HuH-7 (cell line): ENCODE measurements at regions not wholly inside any gene's neighbourhood (a gene's known extent, or its start where the extent isn't known, plus 50 kb on each side); places are given as distances from the start of the nearest gene placed in this dataset.

Experiments used
- DNase-seq: peaks from one replicate; pipeline ENCODE4 v3.0.0; 2011; ENCODE audit warnings: low spot score

- no peak for DNase-seq
Observed at GRCh38 chr3:109903100-109903499, 565.8 kb upstream of the DPPA4 start.

GRCh38 chr3:109910772-109911171, 573.4 kb upstream of the DPPA4 start:
- no peak for DNase-seq

DNA sequence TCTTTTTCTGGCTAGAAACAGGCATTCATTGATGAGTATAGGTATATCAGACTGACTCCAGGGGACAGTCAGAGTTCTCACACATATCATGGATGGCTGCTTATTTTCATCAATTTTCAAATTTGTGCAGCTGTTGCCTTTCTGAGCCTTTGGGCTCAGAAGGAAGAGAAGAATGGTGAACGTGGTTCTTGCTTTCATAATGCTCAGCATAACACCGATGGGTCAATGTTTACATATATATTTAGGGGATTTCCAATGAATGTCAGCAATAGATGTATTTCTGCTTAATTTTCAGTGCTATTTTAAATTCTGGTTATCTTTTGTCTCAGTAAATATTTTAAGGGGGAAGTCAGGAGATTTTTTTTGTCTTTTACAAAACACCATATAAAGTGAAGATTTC, 581.4 kb upstream of the DPPA4 start:
- DNase-seq: no peak

- DNase-seq: no peak
Observed at GRCh38 chr3:109920749-109921148, 583.4 kb upstream of the DPPA4 start.

GRCh38 chr3:109921509-109921908, 584.2 kb upstream of the DPPA4 start:
- DNase-seq: no peak

DNA sequence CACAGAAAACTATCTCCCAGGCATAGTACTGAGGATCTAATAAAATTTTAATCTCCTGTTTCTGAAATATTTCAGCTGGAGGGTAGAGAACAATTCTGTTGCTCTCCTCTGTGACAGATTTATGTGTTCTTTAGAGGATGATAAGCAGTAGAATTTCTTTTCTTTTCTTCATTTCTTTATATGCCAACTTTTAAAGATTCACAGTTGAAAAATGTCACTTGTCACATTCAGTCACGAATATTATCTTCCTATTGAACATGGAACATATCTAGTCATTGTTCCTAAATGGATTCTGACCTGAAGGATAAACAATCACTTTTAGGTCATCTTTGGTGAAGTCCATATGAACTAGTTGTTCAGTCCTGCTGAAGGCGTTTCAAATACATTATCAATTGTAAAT, 585.5 kb upstream of the DPPA4 start:
- no peak for DNase-seq

GRCh38 chr3:109923431-109923830, 586.1 kb upstream of the DPPA4 start:
- no peak for DNase-seq

DNA sequence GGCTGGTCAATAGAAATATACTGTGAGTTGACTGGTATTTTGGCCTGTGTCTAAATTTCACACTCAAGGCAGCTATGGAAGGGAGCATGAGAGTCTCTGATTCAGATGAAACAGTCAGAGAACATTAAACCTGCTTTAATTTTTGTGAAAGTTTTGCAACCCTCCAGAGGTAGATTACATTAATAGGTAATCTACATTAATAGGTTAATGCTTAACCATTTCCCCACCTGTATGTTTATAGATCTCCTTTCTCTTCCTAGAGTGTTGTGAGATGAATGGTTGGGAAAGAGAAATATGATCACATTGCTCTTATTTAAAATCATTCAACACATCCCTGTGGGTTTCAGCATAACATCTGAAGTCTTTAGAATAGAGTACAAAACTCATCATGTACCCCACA, 586.9 kb upstream of the DPPA4 start:
- DNase-seq: no peak

DNA sequence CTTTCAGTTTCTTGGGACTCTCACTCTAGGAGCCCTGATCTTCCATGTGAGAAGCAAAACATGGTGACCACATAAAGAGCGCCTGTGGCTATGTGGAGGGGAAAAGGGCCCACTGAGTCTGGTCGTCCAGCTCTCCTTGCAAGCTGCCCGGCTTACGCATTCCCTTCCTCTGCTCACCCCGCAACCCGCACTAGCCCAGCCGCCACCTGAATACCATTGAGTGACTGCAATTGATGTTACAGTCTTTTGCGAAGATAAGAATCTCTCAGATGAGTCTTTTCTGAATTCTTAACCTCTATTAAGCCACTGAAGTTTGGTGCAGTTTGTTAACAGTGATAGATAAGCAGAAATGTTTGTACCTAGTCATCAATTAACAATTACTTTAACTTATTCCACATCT, 589.0 kb upstream of the DPPA4 start:
- no peak for DNase-seq

GRCh38 chr3:109927161-109927560, 589.8 kb upstream of the DPPA4 start:
- DNase-seq: no peak

DNA sequence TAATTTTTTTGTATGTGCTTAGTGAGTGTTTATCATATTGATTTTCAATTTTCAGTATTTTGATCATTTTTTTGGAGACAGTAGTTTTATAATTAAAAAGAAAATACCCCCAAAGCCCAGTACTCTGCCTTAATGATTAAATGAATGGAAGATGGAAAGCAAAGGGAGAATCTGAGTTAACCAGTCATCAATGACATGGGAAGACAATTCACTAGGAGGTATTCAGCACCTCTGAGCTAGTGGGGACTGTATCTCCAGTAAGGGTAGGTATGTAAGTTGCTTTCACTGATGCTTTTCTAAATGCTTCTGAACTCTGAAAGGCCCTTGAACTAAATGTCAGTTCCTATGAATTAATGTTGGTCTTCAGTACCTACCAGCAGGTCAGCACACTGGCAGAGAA, 590.4 kb upstream of the DPPA4 start:
- no peak for DNase-seq

DNA sequence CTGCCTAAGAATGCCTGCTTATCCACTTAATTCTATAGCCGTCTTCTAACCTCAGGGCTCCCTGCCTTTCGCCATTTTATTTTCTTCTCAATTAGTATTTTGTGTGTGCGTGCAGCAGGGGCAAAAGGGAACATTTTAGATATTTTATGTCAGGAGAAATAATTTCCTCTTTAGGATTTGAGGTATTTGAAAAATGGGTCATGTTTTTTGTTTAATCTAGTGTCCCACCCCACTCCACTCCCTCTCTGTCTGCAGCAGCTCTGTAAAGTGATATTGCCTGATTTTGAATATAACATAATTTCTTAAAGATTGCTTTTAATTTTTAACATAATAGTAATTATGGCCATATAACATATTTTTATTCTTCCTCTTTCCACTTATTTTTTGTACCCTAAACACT, 593.2 kb upstream of the DPPA4 start:
- no peak for DNase-seq

- no peak for DNase-seq
Observed at GRCh38 chr3:109933576-109933975, 596.2 kb upstream of the DPPA4 start.

GRCh38 chr3:109939817-109940216, 602.5 kb upstream of the DPPA4 start:
- DNase-seq: no peak

DNA sequence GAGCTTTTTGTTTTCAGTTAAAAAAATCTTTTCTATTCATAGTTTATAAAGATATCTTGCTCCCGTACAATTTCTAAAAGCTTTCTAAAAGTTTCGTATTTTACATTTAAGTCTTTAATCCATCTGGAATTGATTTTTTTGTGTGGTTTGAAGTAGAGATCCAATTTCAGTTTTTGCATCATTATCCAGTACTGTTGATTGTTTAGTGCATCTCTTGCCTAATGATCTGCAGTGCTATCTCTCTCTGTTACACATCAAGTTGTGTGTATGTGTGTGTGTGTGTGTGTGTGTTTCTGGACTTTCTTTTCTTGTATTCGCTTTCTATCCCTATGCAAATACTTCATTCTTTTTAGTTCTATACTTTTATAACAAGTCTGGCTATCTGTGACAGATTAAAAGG, 605.8 kb upstream of the DPPA4 start:
- no peak for DNase-seq

GRCh38 chr3:109944836-109945235, 607.5 kb upstream of the DPPA4 start:
- no peak for DNase-seq

DNA sequence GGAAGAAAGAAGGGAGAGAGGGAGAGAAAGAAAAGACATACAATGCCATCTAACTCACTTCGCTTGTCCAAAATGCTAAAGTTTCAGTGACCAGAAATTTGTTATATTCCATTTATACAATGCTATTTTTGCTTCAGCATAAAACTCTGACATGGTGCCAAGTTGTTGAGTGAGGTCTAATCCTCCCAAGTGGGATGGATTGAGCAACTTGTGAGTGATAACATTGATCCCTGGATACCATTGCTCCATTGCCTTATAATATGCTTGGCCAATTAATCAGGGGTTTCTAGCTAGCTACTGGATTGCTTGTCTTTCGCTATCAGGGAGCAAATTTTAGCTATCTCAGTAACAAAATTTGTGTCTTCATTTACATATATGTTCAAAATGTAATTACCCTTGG, 615.6 kb upstream of the DPPA4 start:
- peak; percentile 3 for DNase-seq

DNA sequence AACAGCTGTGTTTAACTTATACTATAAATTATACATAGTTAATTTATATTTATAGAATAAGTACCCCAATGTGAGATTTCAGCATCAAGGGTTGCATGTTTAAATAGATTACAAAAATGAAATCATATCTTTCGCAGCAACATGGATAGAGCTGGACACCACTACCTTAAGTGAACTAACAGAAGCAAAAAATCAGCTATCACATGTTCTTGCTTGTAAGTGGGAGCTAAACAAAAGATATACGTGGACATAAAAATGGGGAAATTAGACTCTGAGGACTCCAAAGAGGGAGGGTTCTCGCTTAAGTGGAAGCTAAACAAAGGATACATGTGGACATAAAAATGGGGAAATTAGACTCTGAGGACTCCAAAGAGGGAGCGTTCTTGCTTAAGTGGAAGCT, 626.5 kb upstream of the DPPA4 start:
- DNase-seq: no peak

GRCh38 chr3:109973733-109974132, 636.4 kb upstream of the DPPA4 start:
- DNase-seq: no peak

- no peak for DNase-seq
Observed at GRCh38 chr3:109977897-109978296, 640.6 kb upstream of the DPPA4 start.

DNA sequence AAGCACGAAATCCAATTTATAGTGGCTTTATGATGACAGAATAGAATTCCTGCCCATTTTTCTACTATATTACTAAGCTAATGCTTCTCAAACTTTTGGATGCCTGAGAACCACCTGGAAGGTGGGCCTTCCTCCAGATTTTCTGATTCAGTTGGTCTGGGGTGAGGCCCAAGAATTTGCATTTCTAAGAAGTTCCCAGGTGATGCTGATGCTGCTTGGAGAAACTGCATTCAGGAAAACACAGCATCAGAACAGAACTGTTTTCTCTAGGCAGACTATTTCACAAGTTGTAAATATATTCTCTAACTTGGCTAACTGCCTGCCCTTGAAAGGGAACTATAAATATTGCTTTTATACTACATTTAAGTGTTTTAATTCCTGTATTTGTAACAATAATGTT, 644.9 kb upstream of the DPPA4 start:
- DNase-seq: no peak

DNA sequence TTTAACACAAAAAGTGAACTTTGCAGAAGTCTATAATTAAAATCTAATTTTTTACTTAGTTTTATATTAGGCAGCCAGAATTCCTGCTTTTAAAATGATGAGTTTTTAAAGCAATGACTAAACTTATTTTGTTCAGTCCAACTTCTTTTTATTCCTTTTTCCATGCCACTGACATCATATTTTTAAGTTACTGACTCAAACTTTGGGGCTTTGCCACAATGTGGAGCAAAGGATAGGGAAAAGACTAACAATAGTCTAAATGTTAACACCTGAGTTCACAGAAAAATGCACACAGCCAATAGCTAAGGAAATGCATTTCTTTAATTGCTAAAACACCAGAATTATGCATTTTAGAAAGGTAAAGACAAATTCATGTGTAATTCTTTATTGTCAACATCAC, 647.6 kb upstream of the DPPA4 start:
- no peak for DNase-seq

DNA sequence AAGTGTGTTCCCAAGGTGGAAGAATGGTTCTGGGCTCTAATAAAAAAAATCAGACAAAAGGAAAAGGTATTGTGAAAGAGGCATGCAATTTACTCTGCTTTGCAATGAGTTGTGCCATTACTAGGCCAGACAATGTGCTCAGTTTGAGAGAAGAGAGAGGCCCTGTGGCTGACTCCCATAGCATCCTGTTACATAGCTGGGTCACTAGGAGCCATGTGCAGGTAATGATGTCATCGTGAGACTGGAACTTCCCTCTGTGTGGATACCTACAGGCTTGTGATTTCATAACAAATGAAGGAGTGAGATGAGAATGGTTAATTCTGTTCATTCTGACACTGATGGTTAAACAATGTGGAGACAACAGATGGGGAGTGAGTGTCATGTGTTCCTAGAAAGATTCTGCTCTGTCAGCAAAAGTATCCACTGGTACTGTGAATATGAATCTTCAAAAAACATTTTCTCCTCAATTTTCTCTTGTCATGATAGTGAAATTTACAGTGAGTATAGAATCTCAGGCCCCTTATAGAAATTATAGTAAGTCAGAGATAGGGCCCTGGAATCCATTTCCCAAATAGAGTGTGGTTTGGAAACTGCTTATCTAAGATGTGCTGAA, 648.7 kb upstream of the DPPA4 start:
- DNase-seq: no peak

DNA sequence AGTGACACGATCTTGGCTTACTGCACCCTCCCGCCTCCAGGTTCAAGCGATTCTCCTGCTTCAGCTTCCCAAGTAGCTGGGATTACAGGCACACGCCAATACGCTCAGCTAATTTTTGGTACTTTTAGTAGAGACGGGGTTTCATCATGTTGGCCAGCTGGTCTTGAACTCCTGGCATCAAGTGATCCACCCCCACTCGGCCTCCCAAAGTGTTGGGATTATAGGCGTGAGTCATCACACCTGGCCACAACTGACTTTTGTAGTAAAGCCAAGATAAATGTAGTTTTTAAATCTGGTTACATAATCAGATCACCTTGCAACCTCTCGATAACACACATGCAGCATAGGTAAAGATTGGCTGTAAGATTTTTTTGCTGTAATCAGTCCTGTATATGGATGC, 657.5 kb upstream of the DPPA4 start:
- no peak for DNase-seq

GRCh38 chr3:109995377-109995776, 658.0 kb upstream of the DPPA4 start:
- DNase-seq: no peak
